HG02852 (cell line): ENCODE measurements at regions not wholly inside any gene's neighbourhood (a gene's known extent, or its start where the extent isn't known, plus 50 kb on each side); places are given as distances from the start of the nearest gene placed in this dataset.

Source experiments
- ATAC-seq: cut with Tn5 transposase; IDR thresholded peaks from one replicate; pipeline ENCODE4 v1.9.1; 2021; ENCODE audit warnings: mild to moderate bottlenecking, moderate library complexity; ENCODE audit not compliant: unreplicated experiment

- no peak for ATAC-seq
These were observed 555.3 kb upstream of the FTMT start for GRCh38 chr5:121296356-121296755.

- ATAC-seq: no peak
These were observed 552.5 kb upstream of the FTMT start for GRCh38 chr5:121299153-121299552.

- ATAC-seq: no peak
These were observed 546.8 kb upstream of the FTMT start for GRCh38 chr5:121304838-121305237.

GRCh38 chr5:121313886-121314285, 537.8 kb upstream of the FTMT start:
- no peak for ATAC-seq

GRCh38 chr5:121315786-121316185, 535.9 kb upstream of the FTMT start:
- no peak for ATAC-seq

GRCh38 chr5:121319292-121319691, 532.4 kb upstream of the FTMT start:
- ATAC-seq: no peak

- ATAC-seq: no peak
These were observed 525.8 kb upstream of the FTMT start for GRCh38 chr5:121325930-121326329.

- ATAC-seq: no peak
These were observed 501.3 kb upstream of the FTMT start for GRCh38 chr5:121350181-121350930.

- no peak for ATAC-seq
These were observed 485.2 kb upstream of the FTMT start for GRCh38 chr5:121366515-121366914.

- ATAC-seq: no peak
These were observed 478.3 kb upstream of the FTMT start for GRCh38 chr5:121373371-121373770.

GRCh38 chr5:121377461-121377860, 474.2 kb upstream of the FTMT start:
- no peak for ATAC-seq

GRCh38 chr5:121378046-121378445, 473.6 kb upstream of the FTMT start:
- ATAC-seq: no peak

- ATAC-seq: no peak
These were observed 472.9 kb upstream of the FTMT start for GRCh38 chr5:121378559-121379359.

GRCh38 chr5:121380066-121380465, 471.6 kb upstream of the FTMT start:
- ATAC-seq: no peak

- no peak for ATAC-seq
These were observed 467.3 kb upstream of the FTMT start for GRCh38 chr5:121384359-121384758.

GRCh38 chr5:121386334-121386733, 465.3 kb upstream of the FTMT start:
- no peak for ATAC-seq

- no peak for ATAC-seq
These were observed 455.0 kb upstream of the FTMT start for GRCh38 chr5:121396716-121397115.

- peak; percentile 89 for ATAC-seq
These were observed 451.8 kb upstream of the FTMT start for GRCh38 chr5:121399879-121400278.

GRCh38 chr5:121408778-121409177, 442.9 kb upstream of the FTMT start:
- peak; percentile 61 for ATAC-seq

GRCh38 chr5:121415270-121415669, 436.4 kb upstream of the FTMT start:
- no peak for ATAC-seq

- ATAC-seq: no peak
These were observed 430.0 kb upstream of the FTMT start for GRCh38 chr5:121421646-121422045.

GRCh38 chr5:121424976-121425375, 426.7 kb upstream of the FTMT start:
- no peak for ATAC-seq
